OCI-LY7 (cell line): ENCODE measurements at regions not wholly inside any gene's neighbourhood (a gene's known extent, or its start where the extent isn't known, plus 50 kb on each side); places are given as distances from the start of the nearest gene placed in this dataset.

Experiments used
- BruUV-seq: library from RNA; stranded (reverse); fragments of 400-500 nt; replicated peaks from 2 replicates; lab custom pipeline; 2021; lab: Mats Ljungman, UMichigan
- CTCF ChIA-PET: fragments of 300-600 bp; sonication (Branson Sonifier 250); formaldehyde crosslinking; loops from one replicate; lab custom pipeline; 2022; ENCODE audit warnings: antibody characterized with exemption; ENCODE audit not compliant: unreplicated experiment; lab: Charles Lee
- POLR2A ChIA-PET: fragments of 300-600 bp; sonication (Branson Sonifier 250); formaldehyde crosslinking; loops from one replicate; lab custom pipeline; 2022; ENCODE audit warnings: antibody characterized with exemption; lab: Charles Lee
- DNase-seq: peaks from one replicate; pipeline ENCODE4 v3.0.0-alpha.2; 2015; ENCODE audit warnings: low spot score
- H2AFZ ChIP-seq: fragments of 200-600 bp; sonication (generic), shearing (Covaris generic); 2 replicates; pipeline ENCODE4 v1.6.1; 2014; ENCODE audit warnings: mild to moderate bottlenecking, antibody characterized with exemption, low read length, moderate library complexity
- H3K27ac ChIP-seq: fragments of 200-600 bp; sonication (generic); 2 replicates; pipeline ENCODE4 v1.5.1; 2014; ENCODE audit warnings: mixed run types, low read depth, mild to moderate bottlenecking, moderate library complexity, low read length, inconsistent platforms; ENCODE audit not compliant: poor library complexity, severe bottlenecking
- H3K36me3 ChIP-seq: fragments of 200-600 bp; sonication (generic); 2 replicates; pipeline ENCODE4 v1.6.1; 2014; ENCODE audit warnings: mild to moderate bottlenecking, antibody characterized with exemption, low read length, moderate library complexity, mixed read lengths; ENCODE audit not compliant: insufficient read depth
- H3K4me1 ChIP-seq: fragments of 200-600 bp; sonication (generic); 2 replicates; pipeline ENCODE4 v1.5.1; 2014; ENCODE audit warnings: mild to moderate bottlenecking, low read length; ENCODE audit not compliant: insufficient read depth, poor library complexity, severe bottlenecking
- H3K4me2 ChIP-seq: fragments of 200-600 bp; sonication (generic); 2 replicates; pipeline ENCODE4 v1.6.1; 2014; ENCODE audit warnings: mild to moderate bottlenecking, low read length
- H3K4me3 ChIP-seq: fragments of 200-600 bp; sonication (generic); 2 replicates; pipeline ENCODE4 v1.5.1; 2014; ENCODE audit warnings: mild to moderate bottlenecking, low read depth, low read length; ENCODE audit not compliant: poor library complexity, severe bottlenecking
- H3K79me2 ChIP-seq: fragments of 200-600 bp; sonication (generic); 2 replicates; pipeline ENCODE4 v1.6.1; 2016; ENCODE audit warnings: low read depth, mild to moderate bottlenecking, low read length, moderate library complexity, mixed read lengths; ENCODE audit not compliant: insufficient read depth
- H3K9me2 ChIP-seq: fragments of 200-600 bp; sonication (generic); 2 replicates; pipeline ENCODE4 v1.6.1; 2016; ENCODE audit warnings: mild to moderate bottlenecking, low read length, mixed read lengths; ENCODE audit not compliant: insufficient read depth
- H3K9me3 ChIP-seq: fragments of 200-600 bp; sonication (generic); 2 replicates; pipeline ENCODE4 v1.6.1; 2014; ENCODE audit warnings: mild to moderate bottlenecking, mixed run types, low read length, mixed read lengths
- H4K20me1 ChIP-seq: fragments of 200-600 bp; sonication (generic); 2 replicates; pipeline ENCODE4 v1.6.1; 2014; ENCODE audit warnings: mild to moderate bottlenecking, antibody characterized with exemption, low read length, moderate library complexity, mixed read lengths; ENCODE audit not compliant: insufficient read depth
- CTCF ChIP-seq: fragments of 200-600 bp; sonication (generic); conservative IDR thresholded peaks from 2 replicates; pipeline ENCODE4 v1.5.1; 2014; ENCODE audit warnings: mild to moderate bottlenecking, antibody characterized with exemption, low read length, moderate library complexity, mixed read lengths
- EZH2phosphoT487 ChIP-seq: fragments of 200-600 bp; sonication (generic); IDR thresholded peaks from 2 replicates; pipeline ENCODE4 v1.6.1; 2018; ENCODE audit warnings: low read depth, borderline replicate concordance, mild to moderate bottlenecking, mixed run types, antibody characterized with exemption, low read length, moderate library complexity, mixed read lengths
- intact Hi-C: fragments of 100-400 bp; cut with micrococcal nuclease; formaldehyde crosslinking; loops from one replicate; pipeline ENCODE4 v1.10.0; 2022; ENCODE audit not compliant: unreplicated experiment

GRCh38 chr20:55255016-55255415 is 750.3 kb downstream of the CBLN4 start:
- no peaks in the 10 kb centered on the region for H4K20me1 ChIP-seq
- H3K36me3 ChIP-seq = no peaks in the 10 kb centered on the region
- H3K4me3 ChIP-seq = no peak overlapping the region
- H3K4me2 ChIP-seq = no peak overlapping the region
- no peaks in the 10 kb centered on the region for H3K4me1 ChIP-seq
- no peak for DNase-seq
- H3K27ac ChIP-seq = no peak overlapping the region
- CTCF ChIA-PET = no interaction called here
- H3K9me2 ChIP-seq = no peaks in the 10 kb centered on the region
- no peak for TF ChIP-seq CTCF
- TF ChIP-seq EZH2phosphoT487 = no peak
- no peaks in the 10 kb centered on the region for H3K79me2 ChIP-seq
- H3K9me3 ChIP-seq = no peaks in the 10 kb centered on the region
- intact Hi-C loops = no loop called here
- no peak overlapping the region for H2AFZ ChIP-seq
- BruUV-seq = no TSS peak
- POLR2A ChIA-PET = no interaction called here

- Histone ChIP-seq H3K79me2 (no peaks in the 10 kb centered on the region), H4K20me1 (no peaks in the 10 kb centered on the region), H3K9me2 (no peaks in the 10 kb centered on the region), H3K36me3 (no peaks in the 10 kb centered on the region), H3K4me1 (no peaks in the 10 kb centered on the region), H3K4me3 (no peak overlapping the region), H3K27ac (no peak overlapping the region), H2AFZ (no peak overlapping the region), H3K9me3 (no peaks in the 10 kb centered on the region), H3K4me2 (no peak overlapping the region)
- POLR2A ChIA-PET = no interaction called here
- DNase-seq = no peak
- CTCF ChIA-PET = no interaction called here
- TF ChIP-seq EZH2phosphoT487 (no peak), CTCF (no peak)
- no TSS peak for BruUV-seq
- intact Hi-C loops = loop anchor here (5.0 kb wide), 1 partner anchor 591 kb away; no protein-coding TSS in a partner anchor
Observed at GRCh38 chr20:55253781-55254180, 751.5 kb downstream of the CBLN4 start.

- ChIA-PET CTCF (no interaction called here), POLR2A (no interaction called here)
- H3K27ac ChIP-seq = no peak overlapping the region
- intact Hi-C loops = loop anchor here (5.0 kb wide), 1 partner anchor 590 kb away; no protein-coding TSS in a partner anchor
- H3K79me2 ChIP-seq = no peaks in the 10 kb centered on the region
- H3K4me3 ChIP-seq = no peak overlapping the region
- no peak overlapping the region for H2AFZ ChIP-seq
- TF ChIP-seq CTCF (no peak), EZH2phosphoT487 (no peak)
- no peaks in the 10 kb centered on the region for H3K9me2 ChIP-seq
- DNase-seq = no peak
- H3K4me1 ChIP-seq = no peaks in the 10 kb centered on the region
- H3K9me3 ChIP-seq = no peaks in the 10 kb centered on the region
- no peaks in the 10 kb centered on the region for H3K36me3 ChIP-seq
- H3K4me2 ChIP-seq = no peak overlapping the region
- BruUV-seq = no TSS peak
- no peaks in the 10 kb centered on the region for H4K20me1 ChIP-seq
Observed at GRCh38 chr20:55252521-55252920, 752.8 kb downstream of the CBLN4 start.
